Pancreas (tissue), 10 donors: ENCODE measurements at regions not wholly inside any gene's neighbourhood (a gene's known extent, or its start where the extent isn't known, plus 50 kb on each side); places are given as distances from the start of the nearest gene placed in this dataset.

Experiments
- ATAC-seq, 4 donors: fragments of 200-7000 bp; cut with Tn5 transposase; one replicate each; pipeline versions ENCODE4 v1.8.0 to v1.9.1; 2020; ENCODE audit warnings: mild to moderate bottlenecking in 4 of 4, moderate library complexity in 4 of 4
- DNase-seq, 6 donors: peaks; one replicate each; pipeline ENCODE4 v3.0.0-alpha.2; 2020
- FAIRE-seq: peaks from 2 replicates; lab custom pipeline; 2012; peaks lifted over from hg19 to GRCh38; lab: Jason Lieb, UNC
- H3K27ac ChIP-seq, 4 donors: fragments of 200-600 bp; sonication (generic); 1 replicate in 3 of 4; 2 replicates in 1 of 4; pipeline versions ENCODE4 v1.5.0 to v1.8.0; 2020
- H3K27me3 ChIP-seq, 4 donors: fragments of 200-600 bp; one replicate each; pipeline ENCODE4 v1.8.0; 2021
- H3K36me3 ChIP-seq, 3 donors: fragments of 200-600 bp; sonication (generic) in 1 of 3; one replicate each; pipeline versions ENCODE4 v1.5.0 to v1.8.0; 2020 to 2021
- H3K4me1 ChIP-seq, 3 donors: fragments of 200-600 bp; one replicate each; pipeline ENCODE4 v1.8.0; 2021
- H3K4me3 ChIP-seq, 4 donors: fragments of 200-600 bp; sonication (generic) in 2 of 4; one replicate each; pipeline versions ENCODE4 v1.5.0 to v1.8.0; 2020 to 2021
- H3K9me3 ChIP-seq, 4 donors: fragments of 200-600 bp; one replicate each; pipeline ENCODE4 v1.8.0; 2021
- WGBS, 2 donors: extraction: QIAGEN DNeasy Blood & Tissue Kit; methylation state at CpG; one replicate each; pipeline ENCODE4 v1.1.7; 2013; 5-methylcytosine and 5-hydroxymethylcytosine counted together
- intact Hi-C, 3 donors: fragments of 100-400 bp; cut with DNase I; formaldehyde crosslinking; loops; one replicate each; pipeline versions ENCODE4 v1.11.1 to v1.14.2; 2022
- TF ChIP-seq, protein P1 (sequence below), 4 donors: fragments of 200-600 bp; sonication (generic) in 3 of 4; IDR thresholded peaks; one replicate each; pipeline versions ENCODE4 v1.5.0 to v1.8.0; 2021; ENCODE audit warnings: antibody characterized with exemption in 4 of 4
- donor health status: healthy with polysubstance abuse.
- donor health status: DM: no; HTN: no; CAD: no; lungs with moderate emphysema.
- donor health status: DM: no; HTN: no; CAD: no.
- donor health status: control.
- donor health status: control.
- donor health status: Bipolar disorder and iron deficiency.
- donor health status: DM: yes; HTN: yes; CAD: no.
- donor health status: DM: no; HTN: no; CAD: no.
- donor health status: DM: no; HTN: no; CAD: no.
- donor health status: DM: yes; HTN: yes; CAD: no.

DNA sequence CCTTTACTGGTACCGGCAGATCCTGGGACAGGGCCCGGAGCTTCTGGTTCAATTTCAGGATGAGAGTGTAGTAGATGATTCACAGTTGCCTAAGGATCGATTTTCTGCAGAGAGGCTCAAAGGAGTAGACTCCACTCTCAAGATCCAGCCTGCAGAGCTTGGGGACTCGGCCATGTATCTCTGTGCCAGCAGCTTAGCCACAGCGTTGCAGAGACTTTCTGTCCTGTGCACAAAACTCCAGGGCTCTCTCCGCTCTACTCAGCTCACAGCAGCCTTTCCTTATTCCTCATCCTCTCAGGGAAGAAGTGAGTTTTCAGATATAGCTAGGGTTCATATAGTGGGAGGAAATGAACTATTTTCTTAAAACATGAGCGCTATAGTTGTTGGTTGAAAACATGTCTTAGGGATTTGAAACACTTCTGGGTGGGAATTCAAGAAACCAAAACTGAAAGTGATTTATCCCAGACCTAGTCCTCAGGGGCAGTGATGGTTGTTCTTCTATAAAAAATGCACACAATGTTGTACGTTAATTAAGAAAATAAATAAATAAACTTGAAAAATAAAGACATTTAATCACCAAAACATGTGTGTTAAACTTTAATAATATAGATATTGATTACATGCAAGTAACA is 150.2 kb upstream of the PRSS58 start:
- no peak overlapping the region for H3K27ac ChIP-seq
- 82 to 86% methylated on average over 8 of the region's 8 CpGs for WGBS, 2 donors
- H3K4me1 ChIP-seq, result no peaks in the 10 kb centered on the region
- DNase-seq, result no peak
- TF ChIP-seq, protein P1, sequence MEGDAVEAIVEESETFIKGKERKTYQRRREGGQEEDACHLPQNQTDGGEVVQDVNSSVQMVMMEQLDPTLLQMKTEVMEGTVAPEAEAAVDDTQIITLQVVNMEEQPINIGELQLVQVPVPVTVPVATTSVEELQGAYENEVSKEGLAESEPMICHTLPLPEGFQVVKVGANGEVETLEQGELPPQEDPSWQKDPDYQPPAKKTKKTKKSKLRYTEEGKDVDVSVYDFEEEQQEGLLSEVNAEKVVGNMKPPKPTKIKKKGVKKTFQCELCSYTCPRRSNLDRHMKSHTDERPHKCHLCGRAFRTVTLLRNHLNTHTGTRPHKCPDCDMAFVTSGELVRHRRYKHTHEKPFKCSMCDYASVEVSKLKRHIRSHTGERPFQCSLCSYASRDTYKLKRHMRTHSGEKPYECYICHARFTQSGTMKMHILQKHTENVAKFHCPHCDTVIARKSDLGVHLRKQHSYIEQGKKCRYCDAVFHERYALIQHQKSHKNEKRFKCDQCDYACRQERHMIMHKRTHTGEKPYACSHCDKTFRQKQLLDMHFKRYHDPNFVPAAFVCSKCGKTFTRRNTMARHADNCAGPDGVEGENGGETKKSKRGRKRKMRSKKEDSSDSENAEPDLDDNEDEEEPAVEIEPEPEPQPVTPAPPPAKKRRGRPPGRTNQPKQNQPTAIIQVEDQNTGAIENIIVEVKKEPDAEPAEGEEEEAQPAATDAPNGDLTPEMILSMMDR (IDR thresholded peaks at IDR 0.05), result no peak
- H3K9me3 ChIP-seq, result no peaks in the 10 kb centered on the region
- no peaks in the 10 kb centered on the region for H3K36me3 ChIP-seq
- intact Hi-C loops, result no loop called here
- H3K4me3 ChIP-seq, result no peak overlapping the region
- no peak for FAIRE-seq
- ATAC-seq, result no peak
- H3K27me3 ChIP-seq, result no peaks in the 10 kb centered on the region

DNA sequence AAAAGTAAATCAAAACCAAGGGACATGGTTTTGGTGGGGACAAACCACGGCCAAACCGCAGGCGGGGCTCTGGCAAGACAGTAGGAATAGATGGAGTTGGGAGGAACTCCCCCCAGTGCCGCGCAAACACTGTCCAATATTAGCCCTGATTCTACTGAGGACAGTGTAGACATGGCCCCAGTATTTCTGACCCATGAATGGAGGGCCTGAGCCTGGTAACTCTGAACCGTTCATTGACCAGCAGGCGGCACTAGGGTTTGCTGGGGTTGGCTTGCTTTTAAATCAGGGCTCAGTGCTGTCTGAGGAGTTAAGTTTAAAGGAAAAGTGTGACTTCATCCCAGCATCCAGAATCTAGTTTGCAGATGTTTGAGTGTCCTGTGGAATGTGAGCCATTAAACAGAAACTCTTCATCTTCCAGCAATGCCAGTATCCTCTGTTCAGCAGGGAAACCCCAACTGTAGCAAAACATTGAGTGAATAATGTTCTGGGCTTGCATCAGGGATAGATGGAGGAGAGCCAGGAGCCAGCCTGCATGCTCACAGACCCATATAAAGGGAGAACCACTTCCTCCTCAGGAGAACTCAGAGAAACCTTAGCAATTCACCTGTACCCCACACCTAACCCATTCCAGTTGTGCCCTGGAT is 147.4 kb upstream of the PRSS58 start:
- no peak for FAIRE-seq
- Histone ChIP-seq H3K9me3 (no peaks in the 10 kb centered on the region), H3K27ac (no peak overlapping the region), H3K4me3 (no peak overlapping the region), H3K36me3 (no peaks in the 10 kb centered on the region), H3K27me3 (no peaks in the 10 kb centered on the region), H3K4me1 (no peaks in the 10 kb centered on the region)
- 82 to 98% methylated on average over 7 of the region's 7 CpGs for WGBS, 2 donors
- DNase-seq, result no peak
- intact Hi-C loops, result no loop called here
- no peak for ATAC-seq
- TF ChIP-seq, protein P1 (IDR thresholded peaks at IDR 0.05), result no peak

DNA sequence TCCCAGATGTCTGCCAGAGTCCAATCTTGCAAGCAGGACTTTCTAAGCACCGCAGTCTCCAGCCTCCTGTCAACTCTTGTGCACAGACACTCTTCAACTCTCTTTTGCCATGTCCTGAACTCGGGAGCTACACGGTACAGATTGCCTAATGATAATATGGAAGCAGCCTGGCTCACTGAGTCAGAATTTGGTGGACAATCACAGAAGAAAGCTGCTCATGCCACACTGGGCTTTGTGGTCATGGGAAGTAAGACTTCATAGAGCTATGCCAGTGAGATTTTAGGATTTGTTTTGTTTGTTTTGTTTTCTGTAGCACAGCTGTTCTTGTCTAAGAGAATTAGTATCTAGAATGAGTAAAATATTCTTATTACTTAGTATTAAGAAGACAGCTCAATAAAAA is 144.1 kb upstream of the PRSS58 start:
- Histone ChIP-seq H3K4me3 (no peak overlapping the region), H3K27me3 (no peaks in the 10 kb centered on the region), H3K9me3 (no peaks in the 10 kb centered on the region), H3K4me1 (no peaks in the 10 kb centered on the region), H3K27ac (no peak overlapping the region), H3K36me3 (no peaks in the 10 kb centered on the region)
- intact Hi-C loops, result no loop called here
- no peak for DNase-seq
- 80% methylated on average over 3 of the region's 3 CpGs for WGBS, 2 donors
- FAIRE-seq, result no peak
- TF ChIP-seq, protein P1 (IDR thresholded peaks at IDR 0.05), result no peak
- no peak for ATAC-seq

DNA sequence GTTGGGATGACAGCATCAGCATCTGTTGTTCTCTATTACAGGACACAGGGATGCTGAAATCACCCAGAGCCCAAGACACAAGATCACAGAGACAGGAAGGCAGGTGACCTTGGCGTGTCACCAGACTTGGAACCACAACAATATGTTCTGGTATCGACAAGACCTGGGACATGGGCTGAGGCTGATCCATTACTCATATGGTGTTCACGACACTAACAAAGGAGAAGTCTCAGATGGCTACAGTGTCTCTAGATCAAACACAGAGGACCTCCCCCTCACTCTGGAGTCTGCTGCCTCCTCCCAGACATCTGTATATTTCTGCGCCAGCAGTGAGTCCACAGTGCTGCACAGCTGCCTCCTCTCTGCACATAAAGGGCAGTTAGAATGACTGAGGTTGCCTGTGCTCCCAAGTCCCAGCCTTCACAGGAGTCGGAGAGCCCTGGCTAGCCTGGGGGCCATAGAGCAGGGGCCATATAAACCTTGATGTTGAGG is 142.2 kb upstream of the PRSS58 start:
- no peaks in the 10 kb centered on the region for H3K27me3 ChIP-seq
- TF ChIP-seq, protein P1 (IDR thresholded peaks at IDR 0.05), result no peak
- 64 to 90% methylated on average over 5 of the region's 5 CpGs for WGBS, 2 donors
- DNase-seq, result no peak
- no peaks in the 10 kb centered on the region for H3K4me1 ChIP-seq
- no peak overlapping the region for H3K4me3 ChIP-seq
- ATAC-seq, result no peak
- no peaks in the 10 kb centered on the region for H3K36me3 ChIP-seq
- no peak for FAIRE-seq
- intact Hi-C loops, result no loop called here
- H3K27ac ChIP-seq, result no peak overlapping the region
- no peaks in the 10 kb centered on the region for H3K9me3 ChIP-seq
